T-cell (primary cell): ENCODE measurements at regions not wholly inside any gene's neighbourhood (a gene's known extent, or its start where the extent isn't known, plus 50 kb on each side); places are given as distances from the start of the nearest gene placed in this dataset.
A peak's percentile ranks its signal among the peaks of the same experiment; 100 is the strongest.

Experiments used
- ATAC-seq, 4 experiments: fragments of 200-7000 bp in 3 of 4; fragments of 150-1000 bp in 1 of 4; cut with Tn5 transposase; replicated peaks in 1 of 4; 1 replicate in 3 of 4; 2 replicates in 1 of 4; pipeline ENCODE4 v1.10.0; 2021; ENCODE audit warnings: moderate library complexity in 3 of 4, mild to moderate bottlenecking in 2 of 4, moderate number of reproducible peaks in 1 of 4
- CTCF ChIA-PET, 2 donors: fragments of 300-600 bp; sonication (Branson Sonifier 250); formaldehyde crosslinking; loops; one replicate each; lab custom pipeline; 2022; ENCODE audit warnings: antibody characterized with exemption in 2 of 2; lab: Charles Lee
- POLR2A ChIA-PET, 2 donors: fragments of 300-600 bp; sonication (Branson Sonifier 250); formaldehyde crosslinking; loops; one replicate each; lab custom pipeline; 2022; ENCODE audit warnings: antibody characterized with exemption in 2 of 2; lab: Charles Lee
- DNase-seq, 35 experiments: peaks; one replicate each; pipeline versions ENCODE4 v3.0.0 to v3.0.0-alpha.2; 2013 to 2023
- H3K27ac ChIP-seq: one replicate; pipeline ENCODE4 v1.5.1; 2013; ENCODE audit warnings: low read length
- H3K27me3 ChIP-seq, 2 experiments: replicated peaks in 1 of 2; 1 replicate in 1 of 2; 2 replicates in 1 of 2; pipeline versions ENCODE4 v1.6.1 to v1.7.0; 2013; ENCODE audit warnings: low read length in 1 of 2, mixed read lengths in 1 of 2; ENCODE audit not compliant: control insufficient read depth in 2 of 2, insufficient read depth in 2 of 2; ENCODE audit errors: extremely low read depth in 1 of 2
- H3K36me3 ChIP-seq, 2 donors: 1 replicate in 1 of 2; 2 replicates in 1 of 2; pipeline versions ENCODE4 v1.6.1 to v1.7.0; 2013; ENCODE audit warnings: low read length in 1 of 2; ENCODE audit not compliant: control insufficient read depth in 2 of 2, insufficient read depth in 1 of 2; ENCODE audit errors: extremely low read depth in 1 of 2
- H3K4me1 ChIP-seq, 2 experiments: 1 replicate in 1 of 2; 2 replicates in 1 of 2; pipeline versions ENCODE4 v1.6.1 to v1.7.0; 2013; ENCODE audit warnings: low read length in 2 of 2, mixed read lengths in 1 of 2; ENCODE audit not compliant: insufficient read depth in 2 of 2, control insufficient read depth in 1 of 2; ENCODE audit errors: extremely low read depth in 1 of 2
- H3K4me3 ChIP-seq, 2 donors: 1 replicate in 1 of 2; 2 replicates in 1 of 2; pipeline versions ENCODE4 v1.5.1 to v1.7.0; 2013; ENCODE audit warnings: mild to moderate bottlenecking in 2 of 2, low read length in 1 of 2, moderate library complexity in 1 of 2; ENCODE audit not compliant: control insufficient read depth in 1 of 2; ENCODE audit errors: extremely low read depth in 1 of 2
- H3K9me3 ChIP-seq: 2 replicates; pipeline ENCODE4 v1.7.0; 2013
- H3K27ac Mint-ChIP-seq, 2 donors: one replicate each; pipeline ENCODE4 v1.8.0; 2020 to 2021; ENCODE audit warnings: mild to moderate bottlenecking in 2 of 2, mixed read lengths in 2 of 2
- H3K27me3 Mint-ChIP-seq, 2 donors: one replicate each; pipeline ENCODE4 v1.8.0; 2021 to 2022; ENCODE audit warnings: mixed read lengths in 2 of 2
- H3K36me3 Mint-ChIP-seq: one replicate; pipeline ENCODE4 v1.8.0; 2021; ENCODE audit warnings: mixed read lengths
- H3K4me1 Mint-ChIP-seq, 3 donors: one replicate each; pipeline ENCODE4 v1.8.0; 2020 to 2022; ENCODE audit warnings: mixed read lengths in 3 of 3, mild to moderate bottlenecking in 1 of 3
- H3K4me3 Mint-ChIP-seq, 3 donors: one replicate each; pipeline ENCODE4 v1.8.0; 2020 to 2022; ENCODE audit warnings: mild to moderate bottlenecking in 3 of 3, mixed read lengths in 3 of 3, moderate library complexity in 3 of 3
- H3K9me3 Mint-ChIP-seq, 3 donors: one replicate each; pipeline ENCODE4 v1.8.0; 2020 to 2022; ENCODE audit warnings: mixed read lengths in 3 of 3
- WGBS: methylation state at CpG from one replicate; pipeline ENCODE4 v1.1.5; 2013; ENCODE audit warnings: missing lambda C conversion rate; ENCODE audit not compliant: insufficient coverage; 5-methylcytosine and 5-hydroxymethylcytosine counted together

DNA sequence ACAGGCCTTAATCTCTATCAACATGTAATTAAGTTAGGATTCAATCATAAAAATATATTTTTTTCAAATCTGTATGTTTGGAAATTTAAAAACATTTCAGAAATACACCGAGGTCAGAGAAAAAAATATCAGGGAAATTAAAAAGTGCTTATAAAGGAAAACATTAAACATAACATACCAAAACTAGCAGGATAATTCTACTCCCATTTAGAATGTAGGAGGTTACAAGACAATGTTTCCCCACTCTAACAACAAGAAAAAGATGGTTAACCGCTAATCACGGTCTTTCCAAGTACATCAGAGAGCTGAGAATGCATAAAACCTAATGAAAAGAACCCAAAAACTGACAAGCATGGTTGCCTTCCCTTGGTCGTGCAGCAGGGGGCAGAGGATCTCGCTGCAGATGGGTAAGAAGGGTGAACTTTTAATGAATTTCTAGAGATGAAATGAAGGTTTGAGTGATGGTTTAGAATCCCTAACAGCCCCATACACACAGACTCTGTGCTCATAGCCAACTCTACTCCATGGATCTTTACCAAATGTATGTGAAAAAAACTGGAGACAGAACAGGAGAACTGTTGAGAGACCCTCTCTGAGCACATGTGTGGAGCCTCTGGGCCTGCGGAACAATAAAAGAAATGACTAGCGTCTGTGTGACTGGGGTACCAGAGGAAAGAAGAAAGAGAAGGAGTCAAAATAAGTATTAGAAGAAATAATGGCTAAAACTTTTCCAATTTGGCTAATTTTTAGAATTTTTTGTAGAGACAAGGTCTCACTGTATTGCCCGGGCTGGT is 51.3 kb upstream of the LSM14A start:
- H3K4me3 Mint-ChIP-seq = no peak overlapping the region
- Histone ChIP-seq H3K4me3 (no peak overlapping the region), H3K27ac (no peak overlapping the region), H3K27me3 (peaks cover 0 to 4% of the 10 kb centered on the region in 2 experiments), H3K4me1 (peaks cover 0 to 15% of the 10 kb centered on the region in 2 experiments), H3K36me3 (no peaks in the 10 kb centered on the region), H3K9me3 (no peaks in the 10 kb centered on the region)
- no peaks in the 10 kb centered on the region for H3K36me3 Mint-ChIP-seq
- H3K9me3 Mint-ChIP-seq = no peaks in the 10 kb centered on the region
- no peaks in the 10 kb centered on the region for H3K27me3 Mint-ChIP-seq
- peak in 33 of 35 experiments; percentile 10 to 72 (median 41) for DNase-seq
- peak; percentile 43 to 63 (median 62) for ATAC-seq
- ChIA-PET CTCF (interaction anchor here (1.4 to 1.8 kb wide), 2 partner anchors 23 to 26 kb away, joined by 3 to 4 read pairs; no protein-coding TSS in a partner anchor), POLR2A (no interaction called here)
- peaks cover 12 to 15% (median 14%) of the 10 kb centered on the region in 3 donors for H3K4me1 Mint-ChIP-seq
- H3K27ac Mint-ChIP-seq = no peak overlapping the region
- 80% methylated on average over 2 of the region's 8 CpGs for WGBS
